ENCODE measurements at regions not wholly inside any gene's neighbourhood (a gene's known extent, or its start where the extent isn't known, plus 50 kb on each side); places are given as distances from the start of the nearest gene placed in this dataset.

- TF ChIP-seq POLR2A (IDR thresholded peaks at IDR 0.05; ENCODE audit: low read depth, low read length) = no peak
- TF ChIP-seq POLR2AphosphoS5 (IDR thresholded peaks at IDR 0.05; ENCODE audit: low read depth, low read length) = no peak
- TF ChIP-seq TAF1 (IDR thresholded peaks at IDR 0.05; ENCODE audit: low read depth, low read length) = no peak
- TF ChIP-seq SPI1 (IDR thresholded peaks at IDR 0.05; ENCODE audit: low read depth, low read length) = no peak
- no peak for TF ChIP-seq PAX5 (IDR thresholded peaks at IDR 0.05; ENCODE audit: insufficient read depth, low read length, severe bottlenecking)
Observed at GRCh38 chr11:133720951-133721350, 124.4 kb downstream of the SPATA19 start.
